Esophagus muscularis mucosa (tissue), 4 donors: ENCODE measurements at regions not wholly inside any gene's neighbourhood (a gene's known extent, or its start where the extent isn't known, plus 50 kb on each side); places are given as distances from the start of the nearest gene placed in this dataset.

ENCODE experiments used
- DNase-seq: peaks from one replicate; pipeline ENCODE4 v3.0.0-alpha.2; 2017; ENCODE audit errors: extremely low spot score
- H3K27ac ChIP-seq, 4 donors: fragments of 200-600 bp; sonication (generic); replicated peaks in 1 of 4; 1 replicate in 3 of 4; 2 replicates in 1 of 4; pipeline ENCODE4 v1.5.1; 2016 to 2019; ENCODE audit warnings: mild to moderate bottlenecking in 1 of 4
- H3K27me3 ChIP-seq, 4 donors: fragments of 200-600 bp; sonication (generic); one replicate each; pipeline versions ENCODE4 v1.5.1 to v1.6.0; 2016 to 2019
- H3K36me3 ChIP-seq, 4 donors: fragments of 200-600 bp; sonication (generic); one replicate each; pipeline ENCODE4 v1.5.1; 2016 to 2019
- H3K4me1 ChIP-seq, 4 donors: fragments of 200-600 bp; sonication (generic); one replicate each; pipeline ENCODE4 v1.5.1; 2016 to 2019
- H3K4me3 ChIP-seq, 4 donors: fragments of 200-600 bp; sonication (generic); 1 replicate in 2 of 4; 2 replicates in 2 of 4; pipeline ENCODE4 v1.5.1; 2016 to 2019; ENCODE audit warnings: mild to moderate bottlenecking in 4 of 4, moderate library complexity in 1 of 4
- H3K9me3 ChIP-seq, 4 donors: fragments of 200-600 bp; sonication (generic); 1 replicate in 3 of 4; 2 replicates in 1 of 4; pipeline ENCODE4 v1.5.1; 2016 to 2019
- EP300 ChIP-seq: sonication (generic); formaldehyde crosslinking; IDR thresholded peaks from one replicate; pipeline ENCODE4 v1.6.1; 2017; ENCODE audit warnings: antibody characterized with exemption
- POLR2A ChIP-seq: fragments of 450-650 bp; IDR thresholded peaks from one replicate; pipeline ENCODE4 v1.6.1; 2017; ENCODE audit warnings: antibody characterized with exemption, moderate library complexity, mild to moderate bottlenecking, low read depth
- POLR2AphosphoS5 ChIP-seq, 2 donors: sonication (generic); formaldehyde crosslinking; IDR thresholded peaks; one replicate each; pipeline ENCODE4 v1.6.1; 2017; ENCODE audit warnings: antibody characterized with exemption in 2 of 2
- WGBS: methylation state at CpG from one replicate; pipeline ENCODE4 v1.1.5; 2018; 5-methylcytosine and 5-hydroxymethylcytosine counted together
- intact Hi-C: fragments of 100-400 bp; cut with DNase I; formaldehyde crosslinking; loops from one replicate; pipeline ENCODE4 v1.15.1; 2023
- TF ChIP-seq, protein P1 (sequence below), 3 experiments: fragments of 200-600 bp in 2 of 3; fragments of 450-650 bp in 1 of 3; sonication (generic) in 2 of 3; IDR thresholded peaks; one replicate each; pipeline ENCODE4 v1.5.1; 2017 to 2019; ENCODE audit warnings: antibody characterized with exemption in 3 of 3, mild to moderate bottlenecking in 2 of 3, moderate library complexity in 1 of 3

GRCh38 chr2:144935736-144936135, 415.8 kb upstream of the ZEB2 start:
- Histone ChIP-seq H3K4me3 (no peak overlapping the region), H3K4me1 (peaks cover 17 to 30% (median 24%) of the 10 kb centered on the region in 4 donors), H3K27me3 (no peaks in the 10 kb centered on the region), H3K27ac (no peak overlapping the region), H3K9me3 (no peaks in the 10 kb centered on the region), H3K36me3 (no peaks in the 10 kb centered on the region)
- TF ChIP-seq POLR2AphosphoS5 (IDR thresholded peaks at IDR 0.05) (no peak), POLR2A (no peak), EP300 (no peak)
- TF ChIP-seq, protein P1, sequence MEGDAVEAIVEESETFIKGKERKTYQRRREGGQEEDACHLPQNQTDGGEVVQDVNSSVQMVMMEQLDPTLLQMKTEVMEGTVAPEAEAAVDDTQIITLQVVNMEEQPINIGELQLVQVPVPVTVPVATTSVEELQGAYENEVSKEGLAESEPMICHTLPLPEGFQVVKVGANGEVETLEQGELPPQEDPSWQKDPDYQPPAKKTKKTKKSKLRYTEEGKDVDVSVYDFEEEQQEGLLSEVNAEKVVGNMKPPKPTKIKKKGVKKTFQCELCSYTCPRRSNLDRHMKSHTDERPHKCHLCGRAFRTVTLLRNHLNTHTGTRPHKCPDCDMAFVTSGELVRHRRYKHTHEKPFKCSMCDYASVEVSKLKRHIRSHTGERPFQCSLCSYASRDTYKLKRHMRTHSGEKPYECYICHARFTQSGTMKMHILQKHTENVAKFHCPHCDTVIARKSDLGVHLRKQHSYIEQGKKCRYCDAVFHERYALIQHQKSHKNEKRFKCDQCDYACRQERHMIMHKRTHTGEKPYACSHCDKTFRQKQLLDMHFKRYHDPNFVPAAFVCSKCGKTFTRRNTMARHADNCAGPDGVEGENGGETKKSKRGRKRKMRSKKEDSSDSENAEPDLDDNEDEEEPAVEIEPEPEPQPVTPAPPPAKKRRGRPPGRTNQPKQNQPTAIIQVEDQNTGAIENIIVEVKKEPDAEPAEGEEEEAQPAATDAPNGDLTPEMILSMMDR (IDR thresholded peaks at IDR 0.05), result no peak
- intact Hi-C loops, result no loop called here
- WGBS, result 72% methylated on average over 2 of the region's 2 CpGs
- no peak for DNase-seq

GRCh38 chr2:144935191-144935590, 415.3 kb upstream of the ZEB2 start:
- Histone ChIP-seq H3K4me1 (peaks cover 17 to 30% (median 24%) of the 10 kb centered on the region in 4 donors), H3K4me3 (no peak overlapping the region), H3K27ac (no peak overlapping the region), H3K9me3 (no peaks in the 10 kb centered on the region), H3K36me3 (no peaks in the 10 kb centered on the region), H3K27me3 (no peaks in the 10 kb centered on the region)
- intact Hi-C loops, result no loop called here
- TF ChIP-seq EP300, result no peak
- no peak for TF ChIP-seq POLR2AphosphoS5 (IDR thresholded peaks at IDR 0.05)
- TF ChIP-seq, protein P1 (IDR thresholded peaks at IDR 0.05), result no peak
- no peak for TF ChIP-seq POLR2A
- DNase-seq, result no peak
- WGBS, result 93% methylated on average over 5 of the region's 5 CpGs

- TF ChIP-seq POLR2AphosphoS5 (IDR thresholded peaks at IDR 0.05) (no peak), POLR2A (no peak), EP300 (no peak)
- TF ChIP-seq, protein P1 (IDR thresholded peaks at IDR 0.05), result no peak
- Histone ChIP-seq H3K4me3 (no peak overlapping the region), H3K36me3 (no peaks in the 10 kb centered on the region), H3K9me3 (peaks cover 0 to 17% (median 14%) of the 10 kb centered on the region in 4 donors), H3K27me3 (no peaks in the 10 kb centered on the region), H3K27ac (no peak overlapping the region), H3K4me1 (peaks cover 0 to 9% (median 4%) of the 10 kb centered on the region in 4 donors)
- no peak for DNase-seq
- intact Hi-C loops, result no loop called here
Measured at GRCh38 chr2:144931960-144932359, 412.0 kb upstream of the ZEB2 start.

GRCh38 chr2:144931480-144931879, 411.6 kb upstream of the ZEB2 start:
- Histone ChIP-seq H3K4me3 (no peak overlapping the region), H3K4me1 (peaks cover 0 to 9% (median 4%) of the 10 kb centered on the region in 4 donors), H3K36me3 (no peaks in the 10 kb centered on the region), H3K27ac (no peak overlapping the region), H3K27me3 (no peaks in the 10 kb centered on the region), H3K9me3 (peaks cover 0 to 17% (median 14%) of the 10 kb centered on the region in 4 donors)
- no peak for TF ChIP-seq EP300
- TF ChIP-seq POLR2AphosphoS5 (IDR thresholded peaks at IDR 0.05), result no peak
- TF ChIP-seq POLR2A, result no peak
- TF ChIP-seq, protein P1 (IDR thresholded peaks at IDR 0.05), result no peak
- 92% methylated on average over 1 of the region's 1 CpG for WGBS
- intact Hi-C loops, result no loop called here
- DNase-seq, result no peak

DNA sequence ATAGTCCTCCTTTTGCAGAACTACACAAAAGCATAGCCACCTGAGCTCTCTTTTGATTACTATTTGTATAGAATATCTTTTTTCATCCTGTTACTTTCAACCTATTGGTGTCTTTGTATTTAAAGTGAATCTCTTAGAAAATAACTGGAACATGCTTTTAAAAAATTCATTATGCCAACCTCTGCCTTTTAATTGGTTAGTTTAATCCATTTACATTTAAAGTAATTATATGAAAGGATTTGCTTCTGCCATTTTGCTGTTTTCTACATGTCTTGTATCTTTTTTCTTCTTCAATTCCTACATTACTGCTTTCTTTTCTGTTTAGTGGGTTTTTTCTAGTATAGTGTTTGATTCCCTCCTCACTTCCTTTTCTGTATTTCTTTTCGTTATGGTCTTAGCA, 407.5 kb upstream of the ZEB2 start:
- WGBS, result 88% methylated on average over 1 of the region's 1 CpG
- intact Hi-C loops, result no loop called here

More for the DNA sequence above, 407.5 kb upstream of the ZEB2 start:
- Histone ChIP-seq H3K27ac (no peak overlapping the region), H3K36me3 (no peaks in the 10 kb centered on the region), H3K4me1 (peaks cover 0 to 7% (median 3%) of the 10 kb centered on the region in 4 donors), H3K4me3 (no peak overlapping the region), H3K9me3 (peaks cover 0 to 26% (median 18%) of the 10 kb centered on the region in 4 donors), H3K27me3 (no peaks in the 10 kb centered on the region)
- no peak for DNase-seq
- no peak for TF ChIP-seq POLR2AphosphoS5 (IDR thresholded peaks at IDR 0.05)
